OCI-M2 (cell line): ENCODE measurements at regions not wholly inside any gene's neighbourhood (a gene's known extent, or its start where the extent isn't known, plus 50 kb on each side); places are given as distances from the start of the nearest gene placed in this dataset.
"Not testable (repeated sequence)": the region's sequence is repeated elsewhere in the genome, so short reads cannot be mapped to it uniquely, and the experiment has no call there.

Experiments
- DNase-seq: peaks from one replicate; lab custom pipeline; 2025; ENCODE audit not compliant: unreplicated experiment; lab: John Stamatoyannopoulos, UW

GRCh38 chr6:92952111-92952510 is 467.2 kb downstream of the EPHA7 start:
- not testable (repeated sequence) for DNase-seq

- DNase-seq, result no peak
These were observed 473.6 kb downstream of the EPHA7 start for GRCh38 chr6:92945799-92946198.

- DNase-seq, result no peak
These were observed 475.2 kb downstream of the EPHA7 start for GRCh38 chr6:92944132-92944531.

GRCh38 chr6:92942549-92942948 is 476.8 kb downstream of the EPHA7 start:
- no peak for DNase-seq

GRCh38 chr6:92934625-92935024 is 484.7 kb downstream of the EPHA7 start:
- DNase-seq, result no peak

- DNase-seq, result no peak
These were observed 489.2 kb downstream of the EPHA7 start for GRCh38 chr6:92930171-92930570.

GRCh38 chr6:92922216-92922806 is 497.0 kb downstream of the EPHA7 start:
- no peak for DNase-seq

GRCh38 chr6:92915466-92915865 is 503.9 kb downstream of the EPHA7 start:
- no peak for DNase-seq

GRCh38 chr6:92911301-92911700 is 508.1 kb downstream of the EPHA7 start:
- no peak for DNase-seq

GRCh38 chr6:92910646-92911045 is 508.7 kb downstream of the EPHA7 start:
- DNase-seq, result no peak

- DNase-seq, result no peak
These were observed 513.0 kb downstream of the EPHA7 start for GRCh38 chr6:92906385-92906784.

GRCh38 chr6:92893741-92894140 is 525.6 kb downstream of the EPHA7 start:
- no peak for DNase-seq

- DNase-seq, result no peak
These were observed 526.7 kb downstream of the EPHA7 start for GRCh38 chr6:92892626-92893170.

- no peak for DNase-seq
These were observed 531.0 kb downstream of the EPHA7 start for GRCh38 chr6:92888316-92888715.

- no peak for DNase-seq
These were observed 531.5 kb downstream of the EPHA7 start for GRCh38 chr6:92887871-92888270.

GRCh38 chr6:92879526-92879925 is 539.8 kb downstream of the EPHA7 start:
- no peak for DNase-seq

GRCh38 chr6:92864966-92865555 is 554.3 kb downstream of the EPHA7 start:
- no peak for DNase-seq

- DNase-seq, result no peak
These were observed 569.7 kb downstream of the EPHA7 start for GRCh38 chr6:92849636-92850035.

GRCh38 chr6:92848901-92849300 is 570.5 kb downstream of the EPHA7 start:
- no peak for DNase-seq

- DNase-seq, result no peak
These were observed 570.9 kb downstream of the EPHA7 start for GRCh38 chr6:92848459-92848858.

GRCh38 chr6:92847988-92848387 is 571.4 kb downstream of the EPHA7 start:
- no peak for DNase-seq

- no peak for DNase-seq
These were observed 579.0 kb downstream of the EPHA7 start for GRCh38 chr6:92840246-92840930.
